K562 (cell line): ENCODE measurements at regions not wholly inside any gene's neighbourhood (a gene's known extent, or its start where the extent isn't known, plus 50 kb on each side); places are given as distances from the start of the nearest gene placed in this dataset.

Experiments used
- ZBTB40 ChIP-seq, 2 experiments: fragments of 450-650 bp in 1 of 2; sonication (generic) in 1 of 2; formaldehyde crosslinking in 1 of 2; IDR thresholded peaks; 2 replicates each; pipeline versions ENCODE4 v1.7.1 to v1.9.0; 2016 to 2022; ENCODE audit warnings: inconsistent platforms in 1 of 2, mild to moderate bottlenecking in 1 of 2, missing genetic modification reagents in 1 of 2
- ZKSCAN8 ChIP-seq: fragments of 200-800 bp; sonication (Bioruptor generic); IDR thresholded peaks from 2 replicates; pipeline ENCODE4 v1.6.1; 2016; ENCODE audit warnings: missing genetic modification characterization, missing compliant biosample characterization

- no peak for TF ChIP-seq ZBTB40 (IDR thresholded peaks at IDR 0.05)
- TF ChIP-seq ZBTB40 (CRISPR knock-in tag; IDR thresholded peaks at IDR 0.05) = no peak
- no peak for TF ChIP-seq ZKSCAN8 (CRISPR knock-in tag)
These were observed 185.9 kb upstream of the ATP1B1 start (continued) for GRCh38 chr1:168920456-168921094.
